ENCODE measurements at regions not wholly inside any gene's neighbourhood (a gene's known extent, or its start where the extent isn't known, plus 50 kb on each side); places are given as distances from the start of the nearest gene placed in this dataset.

GRCh38 chr14:101031721-101032120 lies 128.2 kb upstream of the RTL1 start:
- ATAC-seq: no peak
- intact Hi-C loops (cut with micrococcal nuclease; ENCODE audit: unreplicated experiment): no loop called here
- no peaks in the 10 kb centered on the region for H3K36me3 ChIP-seq (ENCODE audit: control insufficient read depth, insufficient read depth, low read length)

GRCh38 chr14:101032433-101032832 lies 128.9 kb upstream of the RTL1 start:
- in situ Hi-C loops (cut with HindIII; ENCODE audit: low pct_unique_long_range_greater_than_20kb, low sequenced_read_pairs): no loop called here
- intact Hi-C loops (cut with micrococcal nuclease; ENCODE audit: unreplicated experiment): no loop called here
- ChIA-PET CTCF (no interaction called here), POLR2A (no interaction called here)
- ATAC-seq (no peak), DNase-seq (ENCODE audit: low read depth, low spot score) (no peak)
- no peaks in the 10 kb centered on the region for H3K36me3 ChIP-seq (ENCODE audit: control insufficient read depth, insufficient read depth, low read length)
- no peaks in the 10 kb centered on the region for H3K4me1 ChIP-seq (ENCODE audit: control insufficient read depth, insufficient read depth, low read length)
- H3K4me3 ChIP-seq (ENCODE audit: low read depth in 2 of 2, low read length in 2 of 2): no peak overlapping the region
- no peaks in the 10 kb centered on the region for H3K27me3 ChIP-seq (ENCODE audit: control insufficient read depth, insufficient read depth, low read length)
- no peaks in the 10 kb centered on the region for H3K9me3 ChIP-seq (ENCODE audit: control insufficient read depth, insufficient read depth, low read depth, low read length)
- no peak overlapping the region for H3K27ac ChIP-seq (ENCODE audit: low read length)
- no peak for TF ChIP-seq TCF7L2 (IDR thresholded peaks at IDR 0.05; ENCODE audit: low read depth, low read length)
- TF ChIP-seq REST (IDR thresholded peaks at IDR 0.05; ENCODE audit: insufficient read depth in 1 of 2, low read depth in 2 of 2, low read length in 1 of 2): no peak
- TF ChIP-seq, protein P1, sequence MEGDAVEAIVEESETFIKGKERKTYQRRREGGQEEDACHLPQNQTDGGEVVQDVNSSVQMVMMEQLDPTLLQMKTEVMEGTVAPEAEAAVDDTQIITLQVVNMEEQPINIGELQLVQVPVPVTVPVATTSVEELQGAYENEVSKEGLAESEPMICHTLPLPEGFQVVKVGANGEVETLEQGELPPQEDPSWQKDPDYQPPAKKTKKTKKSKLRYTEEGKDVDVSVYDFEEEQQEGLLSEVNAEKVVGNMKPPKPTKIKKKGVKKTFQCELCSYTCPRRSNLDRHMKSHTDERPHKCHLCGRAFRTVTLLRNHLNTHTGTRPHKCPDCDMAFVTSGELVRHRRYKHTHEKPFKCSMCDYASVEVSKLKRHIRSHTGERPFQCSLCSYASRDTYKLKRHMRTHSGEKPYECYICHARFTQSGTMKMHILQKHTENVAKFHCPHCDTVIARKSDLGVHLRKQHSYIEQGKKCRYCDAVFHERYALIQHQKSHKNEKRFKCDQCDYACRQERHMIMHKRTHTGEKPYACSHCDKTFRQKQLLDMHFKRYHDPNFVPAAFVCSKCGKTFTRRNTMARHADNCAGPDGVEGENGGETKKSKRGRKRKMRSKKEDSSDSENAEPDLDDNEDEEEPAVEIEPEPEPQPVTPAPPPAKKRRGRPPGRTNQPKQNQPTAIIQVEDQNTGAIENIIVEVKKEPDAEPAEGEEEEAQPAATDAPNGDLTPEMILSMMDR (IDR thresholded peaks at IDR 0.05): no peak
- no peak for TF ChIP-seq POLR2AphosphoS5 (IDR thresholded peaks at IDR 0.05; ENCODE audit: low read depth, low read length)
- BruUV-seq (replicated peaks): no TSS peak

More at GRCh38 chr14:101031721-101032120, 128.2 kb upstream of the RTL1 start:
- no TSS peak for BruUV-seq (replicated peaks)
- H3K27me3 ChIP-seq (ENCODE audit: control insufficient read depth, insufficient read depth, low read length): no peaks in the 10 kb centered on the region
- TF ChIP-seq, protein P1 (IDR thresholded peaks at IDR 0.05): no peak
- no peak for TF ChIP-seq SIN3A (IDR thresholded peaks at IDR 0.05; ENCODE audit: borderline replicate concordance, insufficient read depth, low read depth, low read length)
- no peak for TF ChIP-seq REST (IDR thresholded peaks at IDR 0.05; ENCODE audit: insufficient read depth in 1 of 2, low read depth in 2 of 2, low read length in 1 of 2)
- TF ChIP-seq TCF7L2 (IDR thresholded peaks at IDR 0.05; ENCODE audit: low read depth, low read length): no peak
- no peak for TF ChIP-seq POLR2AphosphoS5 (IDR thresholded peaks at IDR 0.05; ENCODE audit: low read depth, low read length)
- CTCF ChIA-PET: no interaction called here
- POLR2A ChIA-PET: no interaction called here
- DNase-seq (ENCODE audit: low read depth, low spot score): no peak
- in situ Hi-C loops (cut with HindIII; ENCODE audit: low pct_unique_long_range_greater_than_20kb, low sequenced_read_pairs): no loop called here
- H3K4me3 ChIP-seq (ENCODE audit: low read depth in 2 of 2, low read length in 2 of 2): no peak overlapping the region
- H3K4me1 ChIP-seq (ENCODE audit: control insufficient read depth, insufficient read depth, low read length): no peaks in the 10 kb centered on the region
- H3K9me3 ChIP-seq (ENCODE audit: control insufficient read depth, insufficient read depth, low read depth, low read length): no peaks in the 10 kb centered on the region
- H3K27ac ChIP-seq (ENCODE audit: low read length): no peak overlapping the region

Data from Panc1 (cell line).